ENCODE measurements at regions not wholly inside any gene's neighbourhood (a gene's known extent, or its start where the extent isn't known, plus 50 kb on each side); places are given as distances from the start of the nearest gene placed in this dataset.
"Not testable (repeated sequence)": the region's sequence is repeated elsewhere in the genome, so short reads cannot be mapped to it uniquely, and the experiment has no call there.

- not testable (repeated sequence) for TF ChIP-seq CTCF (IDR thresholded peaks at IDR 0.05); POLR2A (IDR thresholded peaks at IDR 0.05); POLR2AphosphoS5 (IDR thresholded peaks at IDR 0.05; ENCODE audit: insufficient read depth in 1 of 2, low read depth in 1 of 2)
These were observed 83.9 kb upstream of the TSLP start for GRCh38 chr5:110987573-110987972.
